ENCODE measurements at regions not wholly inside any gene's neighbourhood (a gene's known extent, or its start where the extent isn't known, plus 50 kb on each side); places are given as distances from the start of the nearest gene placed in this dataset.

DNA sequence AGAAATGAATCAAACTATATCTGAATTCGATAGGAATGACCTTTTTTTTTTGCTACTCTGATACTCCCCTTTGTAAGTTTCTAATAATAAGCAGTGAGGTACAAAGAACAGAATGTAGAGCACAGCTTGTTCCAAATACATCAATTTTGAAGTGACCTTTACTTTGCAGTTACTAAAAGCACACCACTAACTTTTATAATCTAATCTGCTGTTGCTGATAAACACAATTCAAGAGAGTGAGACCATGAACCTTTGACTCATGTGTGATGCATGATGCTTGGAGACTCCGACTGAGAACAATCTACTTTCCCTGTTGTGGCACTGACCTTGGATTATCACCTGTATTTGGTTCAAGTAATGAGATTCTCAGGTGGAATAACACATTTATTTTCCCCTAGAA is 91.6 kb upstream of the GNPDA2 start:
- H3K9me3 ChIP-seq, result peaks cover 0 to 12% (median 5%) of the 10 kb centered on the region in 4 donors
- H3K4me1 ChIP-seq, result no peaks in the 10 kb centered on the region
- intact Hi-C loops (cut with DNase I; ENCODE audit: low total_unique reads), result no loop called here
- H3K27me3 ChIP-seq, result no peaks in the 10 kb centered on the region
- H3K36me3 ChIP-seq, result no peaks in the 10 kb centered on the region
- H3K4me3 ChIP-seq, result no peak overlapping the region
- no peak for DNase-seq
- TF ChIP-seq, protein P1, sequence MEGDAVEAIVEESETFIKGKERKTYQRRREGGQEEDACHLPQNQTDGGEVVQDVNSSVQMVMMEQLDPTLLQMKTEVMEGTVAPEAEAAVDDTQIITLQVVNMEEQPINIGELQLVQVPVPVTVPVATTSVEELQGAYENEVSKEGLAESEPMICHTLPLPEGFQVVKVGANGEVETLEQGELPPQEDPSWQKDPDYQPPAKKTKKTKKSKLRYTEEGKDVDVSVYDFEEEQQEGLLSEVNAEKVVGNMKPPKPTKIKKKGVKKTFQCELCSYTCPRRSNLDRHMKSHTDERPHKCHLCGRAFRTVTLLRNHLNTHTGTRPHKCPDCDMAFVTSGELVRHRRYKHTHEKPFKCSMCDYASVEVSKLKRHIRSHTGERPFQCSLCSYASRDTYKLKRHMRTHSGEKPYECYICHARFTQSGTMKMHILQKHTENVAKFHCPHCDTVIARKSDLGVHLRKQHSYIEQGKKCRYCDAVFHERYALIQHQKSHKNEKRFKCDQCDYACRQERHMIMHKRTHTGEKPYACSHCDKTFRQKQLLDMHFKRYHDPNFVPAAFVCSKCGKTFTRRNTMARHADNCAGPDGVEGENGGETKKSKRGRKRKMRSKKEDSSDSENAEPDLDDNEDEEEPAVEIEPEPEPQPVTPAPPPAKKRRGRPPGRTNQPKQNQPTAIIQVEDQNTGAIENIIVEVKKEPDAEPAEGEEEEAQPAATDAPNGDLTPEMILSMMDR (IDR thresholded peaks at IDR 0.05), result no peak
- peak in 2 of 3 donors; percentile 18 to 28 for TF ChIP-seq POLR2AphosphoS5 (IDR thresholded peaks at IDR 0.05)
- WGBS, 5 donors, result 19 to 33% (median 23%) methylated on average over 2 of the region's 2 CpGs
- H3K27ac ChIP-seq, result peak overlapping the region in 2 of 5 donors; percentile 17 to 42

DNA sequence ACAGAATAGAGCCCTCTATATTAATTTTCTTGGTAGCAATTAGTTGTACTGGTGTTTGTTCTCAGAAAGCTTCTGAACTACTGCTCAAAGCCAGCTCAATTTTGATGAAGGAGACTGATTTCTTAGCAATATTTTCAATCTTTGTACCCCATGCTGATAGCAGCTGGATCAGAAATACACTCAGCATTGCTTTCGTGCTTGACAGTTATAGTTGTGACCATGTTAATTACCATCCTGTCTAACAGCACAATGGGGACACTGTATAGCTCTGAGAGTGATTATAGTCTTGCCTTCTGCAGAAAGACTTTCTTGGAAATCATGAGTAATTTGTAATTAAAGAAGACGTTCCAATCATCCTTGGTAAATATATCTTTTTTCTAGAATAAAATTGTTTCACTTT is 79.7 kb upstream of the GNPDA2 start:
- 53 to 67% (median 66%) methylated on average over 2 of the region's 2 CpGs for whole genome bisulfite sequencing, 5 donors
- no peaks in the 10 kb centered on the region for H3K36me3 ChIP-seq
- no peak for DNase-seq
- no peaks in the 10 kb centered on the region for H3K4me1 ChIP-seq
- no peaks in the 10 kb centered on the region for H3K27me3 ChIP-seq
- H3K9me3 ChIP-seq, result peaks cover 0 to 5% (median 0%) of the 10 kb centered on the region in 4 donors
- no peak overlapping the region for H3K4me3 ChIP-seq
- H3K27ac ChIP-seq, result no peak overlapping the region
- TF ChIP-seq POLR2A (IDR thresholded peaks at IDR 0.05) (no peak), POLR2AphosphoS5 (IDR thresholded peaks at IDR 0.05) (no peak), EP300 (IDR thresholded peaks at IDR 0.05) (no peak)
- TF ChIP-seq, protein P1 (IDR thresholded peaks at IDR 0.05), result no peak
- intact Hi-C loops (cut with DNase I; ENCODE audit: low total_unique reads), result no loop called here

DNA sequence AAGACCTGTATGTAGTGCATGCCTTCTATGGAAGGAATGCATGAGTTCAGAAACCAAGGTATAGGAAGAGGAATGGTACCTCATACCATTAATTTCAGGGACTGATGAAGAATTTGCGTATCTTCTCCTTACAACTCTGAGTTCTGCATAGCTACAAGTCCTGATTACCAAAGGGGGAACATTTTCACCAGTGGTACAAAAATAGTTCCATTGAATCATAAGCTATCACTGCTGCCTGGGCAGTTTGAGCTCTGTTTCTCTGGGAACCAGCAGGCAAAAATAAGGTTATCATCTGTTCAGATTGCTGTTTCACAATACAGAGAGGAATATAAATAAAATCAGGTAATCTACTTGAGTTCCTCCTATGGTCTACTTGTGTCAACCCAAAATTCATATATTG is 77.9 kb upstream of the GNPDA2 start:
- intact Hi-C loops (cut with DNase I; ENCODE audit: low total_unique reads), result no loop called here
- no peaks in the 10 kb centered on the region for H3K4me1 ChIP-seq
- H3K27ac ChIP-seq, result no peak overlapping the region
- H3K36me3 ChIP-seq, result no peaks in the 10 kb centered on the region
- no peak overlapping the region for H3K4me3 ChIP-seq
- peaks cover 0 to 9% (median 1%) of the 10 kb centered on the region in 4 donors for H3K9me3 ChIP-seq
- TF ChIP-seq POLR2A (IDR thresholded peaks at IDR 0.05) (no peak), POLR2AphosphoS5 (IDR thresholded peaks at IDR 0.05) (no peak), EP300 (IDR thresholded peaks at IDR 0.05) (no peak)
- TF ChIP-seq, protein P1 (IDR thresholded peaks at IDR 0.05), result no peak
- WGBS, 5 donors, result 71 to 100% (median 87%) methylated on average over 1 of the region's 1 CpG
- no peak for DNase-seq
- no peaks in the 10 kb centered on the region for H3K27me3 ChIP-seq

DNA sequence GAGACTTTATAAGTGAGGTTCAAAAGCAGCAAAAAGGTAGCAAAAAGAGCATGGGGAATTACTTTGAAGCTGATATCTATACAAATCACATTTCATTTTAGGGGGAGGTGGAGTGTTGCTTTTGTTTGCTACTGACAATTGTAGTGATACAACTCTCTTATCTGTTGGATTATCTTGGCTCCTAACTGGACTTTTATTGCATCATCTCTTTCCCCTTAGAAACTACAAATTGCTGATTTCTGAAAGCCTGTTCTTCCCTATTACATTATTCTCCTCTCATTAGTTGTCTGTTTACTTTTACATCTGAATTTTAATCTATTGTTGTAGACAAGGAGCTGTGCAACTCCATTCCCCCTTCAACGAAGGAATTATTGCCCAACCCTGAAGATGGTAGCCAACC is 75.0 kb upstream of the GNPDA2 start:
- intact Hi-C loops (cut with DNase I; ENCODE audit: low total_unique reads), result no loop called here

More for the DNA sequence above, 75.0 kb upstream of the GNPDA2 start:
- Histone ChIP-seq H3K4me3 (no peak overlapping the region), H3K4me1 (no peaks in the 10 kb centered on the region), H3K27me3 (no peaks in the 10 kb centered on the region), H3K9me3 (peaks cover 0 to 30% (median 18%) of the 10 kb centered on the region in 4 donors), H3K36me3 (no peaks in the 10 kb centered on the region), H3K27ac (no peak overlapping the region)
- no peak for TF ChIP-seq EP300 (IDR thresholded peaks at IDR 0.05)
- no peak for TF ChIP-seq POLR2AphosphoS5 (IDR thresholded peaks at IDR 0.05)
- no peak for TF ChIP-seq POLR2A (IDR thresholded peaks at IDR 0.05)
- TF ChIP-seq, protein P1 (IDR thresholded peaks at IDR 0.05), result no peak
- WGBS, 5 donors, result 40 to 55% (median 51%) methylated on average over 1 of the region's 1 CpG
- DNase-seq, result no peak

Measured in stomach (tissue), 8 donors.